DOHH2 (cell line): ENCODE measurements at regions not wholly inside any gene's neighbourhood (a gene's known extent, or its start where the extent isn't known, plus 50 kb on each side); places are given as distances from the start of the nearest gene placed in this dataset.

Experiments
- EZH2phosphoT487 ChIP-seq: fragments of 200-600 bp; sonication (generic); IDR thresholded peaks from 2 replicates; pipeline ENCODE4 v1.6.1; 2017; ENCODE audit warnings: borderline replicate concordance, mild to moderate bottlenecking, antibody characterized with exemption, low read length, moderate library complexity, mixed read lengths
- TF ChIP-seq, protein P1 (sequence below): fragments of 200-600 bp; sonication (generic); IDR thresholded peaks from one replicate; pipeline ENCODE4 v1.5.1; 2014; ENCODE audit warnings: antibody characterized with exemption, mild to moderate bottlenecking, low read depth, low read length; ENCODE audit not compliant: poor library complexity, severe bottlenecking

DNA sequence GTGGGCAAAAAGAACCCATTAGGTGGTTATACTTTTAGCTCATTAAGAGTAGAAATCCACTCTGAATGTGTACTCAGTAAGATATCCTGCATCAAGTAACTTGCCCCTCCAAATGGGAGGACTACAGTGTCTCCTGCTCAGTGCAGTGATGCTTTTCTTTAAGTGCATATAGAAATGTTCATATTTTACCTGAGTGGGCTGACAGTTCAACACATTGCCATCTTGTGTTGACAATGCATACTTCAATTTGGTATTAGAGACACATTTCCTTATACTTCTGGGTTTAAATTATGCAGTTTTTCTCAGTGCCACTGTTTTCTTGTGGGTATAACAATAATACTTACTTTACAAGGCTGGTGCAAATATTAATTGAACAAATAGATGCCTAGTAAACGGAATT lies 318.6 kb upstream of the TMPRSS15 start:
- TF ChIP-seq EZH2phosphoT487: no peak
- TF ChIP-seq, protein P1, sequence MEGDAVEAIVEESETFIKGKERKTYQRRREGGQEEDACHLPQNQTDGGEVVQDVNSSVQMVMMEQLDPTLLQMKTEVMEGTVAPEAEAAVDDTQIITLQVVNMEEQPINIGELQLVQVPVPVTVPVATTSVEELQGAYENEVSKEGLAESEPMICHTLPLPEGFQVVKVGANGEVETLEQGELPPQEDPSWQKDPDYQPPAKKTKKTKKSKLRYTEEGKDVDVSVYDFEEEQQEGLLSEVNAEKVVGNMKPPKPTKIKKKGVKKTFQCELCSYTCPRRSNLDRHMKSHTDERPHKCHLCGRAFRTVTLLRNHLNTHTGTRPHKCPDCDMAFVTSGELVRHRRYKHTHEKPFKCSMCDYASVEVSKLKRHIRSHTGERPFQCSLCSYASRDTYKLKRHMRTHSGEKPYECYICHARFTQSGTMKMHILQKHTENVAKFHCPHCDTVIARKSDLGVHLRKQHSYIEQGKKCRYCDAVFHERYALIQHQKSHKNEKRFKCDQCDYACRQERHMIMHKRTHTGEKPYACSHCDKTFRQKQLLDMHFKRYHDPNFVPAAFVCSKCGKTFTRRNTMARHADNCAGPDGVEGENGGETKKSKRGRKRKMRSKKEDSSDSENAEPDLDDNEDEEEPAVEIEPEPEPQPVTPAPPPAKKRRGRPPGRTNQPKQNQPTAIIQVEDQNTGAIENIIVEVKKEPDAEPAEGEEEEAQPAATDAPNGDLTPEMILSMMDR: no peak
